HG03457 (cell line): ENCODE measurements at regions not wholly inside any gene's neighbourhood (a gene's known extent, or its start where the extent isn't known, plus 50 kb on each side); places are given as distances from the start of the nearest gene placed in this dataset.

Experiments
- ATAC-seq: cut with Tn5 transposase; IDR thresholded peaks from one replicate; pipeline ENCODE4 v1.9.1; 2021; ENCODE audit warnings: moderate number of reproducible peaks; ENCODE audit not compliant: unreplicated experiment

GRCh38 chr12:61676520-61676919, 583.7 kb upstream of the USP15 start:
- no peak for ATAC-seq

- ATAC-seq = no peak
These were observed 572.8 kb upstream of the USP15 start for GRCh38 chr12:61687407-61687806.

GRCh38 chr12:61694214-61694613, 566.0 kb upstream of the USP15 start:
- ATAC-seq = no peak

GRCh38 chr12:61701471-61701870, 558.7 kb upstream of the USP15 start:
- no peak for ATAC-seq

- no peak for ATAC-seq
These were observed 553.4 kb upstream of the USP15 start for GRCh38 chr12:61706783-61707182.

GRCh38 chr12:61713121-61713520, 547.1 kb upstream of the USP15 start:
- no peak for ATAC-seq

- ATAC-seq = no peak
These were observed 542.2 kb upstream of the USP15 start for GRCh38 chr12:61717986-61718385.

GRCh38 chr12:61739925-61740324, 520.3 kb upstream of the USP15 start:
- ATAC-seq = no peak

- ATAC-seq = no peak
These were observed 509.6 kb upstream of the USP15 start for GRCh38 chr12:61750604-61751003.

GRCh38 chr12:61754214-61754613, 506.0 kb upstream of the USP15 start:
- no peak for ATAC-seq

- ATAC-seq = no peak
These were observed 502.2 kb upstream of the USP15 start for GRCh38 chr12:61757831-61758505.

GRCh38 chr12:61758661-61759060, 501.5 kb upstream of the USP15 start:
- ATAC-seq = no peak

- no peak for ATAC-seq
These were observed 494.3 kb upstream of the USP15 start for GRCh38 chr12:61765926-61766325.

- ATAC-seq = no peak
These were observed 479.8 kb upstream of the USP15 start for GRCh38 chr12:61780435-61780834.

GRCh38 chr12:61781021-61781581, 479.1 kb upstream of the USP15 start:
- ATAC-seq = no peak

- ATAC-seq = no peak
These were observed 463.4 kb upstream of the USP15 start for GRCh38 chr12:61796846-61797245.

GRCh38 chr12:61797266-61797665, 462.9 kb upstream of the USP15 start:
- ATAC-seq = no peak

- ATAC-seq = no peak
These were observed 461.4 kb upstream of the USP15 start for GRCh38 chr12:61798778-61799177.

GRCh38 chr12:61804301-61804700, 455.9 kb upstream of the USP15 start:
- ATAC-seq = no peak

GRCh38 chr12:61808856-61809255, 451.3 kb upstream of the USP15 start:
- ATAC-seq = no peak

GRCh38 chr12:61810486-61810885, 449.7 kb upstream of the USP15 start:
- no peak for ATAC-seq

GRCh38 chr12:61821381-61821780, 438.8 kb upstream of the USP15 start:
- no peak for ATAC-seq

GRCh38 chr12:61823102-61823501, 437.1 kb upstream of the USP15 start:
- no peak for ATAC-seq
